Kidney capillary endothelial cell (primary cell): ENCODE measurements at regions not wholly inside any gene's neighbourhood (a gene's known extent, or its start where the extent isn't known, plus 50 kb on each side); places are given as distances from the start of the nearest gene placed in this dataset.

Experiments used
- DNase-seq: peaks from one replicate; pipeline ENCODE4 v3.0.0-alpha.2; 2018; ENCODE audit warnings: low spot score

DNA sequence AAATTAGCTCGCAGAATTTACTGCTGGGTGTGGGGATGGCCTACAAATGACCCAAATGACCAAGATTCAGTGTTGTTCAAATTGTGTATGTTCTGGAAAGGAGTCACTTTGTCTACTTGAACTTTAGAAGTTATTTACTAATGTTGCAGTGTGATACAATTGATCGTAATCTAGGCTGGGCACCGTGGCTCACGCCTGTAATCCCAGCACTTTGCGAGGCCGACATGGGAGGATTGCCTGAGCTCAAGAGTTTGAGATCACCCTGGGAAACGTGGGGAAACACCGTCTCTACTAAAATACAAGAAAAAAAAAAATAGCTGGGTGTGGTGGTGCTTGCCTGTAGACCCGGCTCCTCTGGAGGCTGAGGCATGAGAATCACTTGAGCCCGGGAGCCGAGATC lies 57.6 kb upstream of the TMPRSS2 start:
- no peak for DNase-seq

GRCh38 chr21:41564871-41565274 lies 56.9 kb upstream of the TMPRSS2 start:
- DNase-seq = peak; percentile 51

DNA sequence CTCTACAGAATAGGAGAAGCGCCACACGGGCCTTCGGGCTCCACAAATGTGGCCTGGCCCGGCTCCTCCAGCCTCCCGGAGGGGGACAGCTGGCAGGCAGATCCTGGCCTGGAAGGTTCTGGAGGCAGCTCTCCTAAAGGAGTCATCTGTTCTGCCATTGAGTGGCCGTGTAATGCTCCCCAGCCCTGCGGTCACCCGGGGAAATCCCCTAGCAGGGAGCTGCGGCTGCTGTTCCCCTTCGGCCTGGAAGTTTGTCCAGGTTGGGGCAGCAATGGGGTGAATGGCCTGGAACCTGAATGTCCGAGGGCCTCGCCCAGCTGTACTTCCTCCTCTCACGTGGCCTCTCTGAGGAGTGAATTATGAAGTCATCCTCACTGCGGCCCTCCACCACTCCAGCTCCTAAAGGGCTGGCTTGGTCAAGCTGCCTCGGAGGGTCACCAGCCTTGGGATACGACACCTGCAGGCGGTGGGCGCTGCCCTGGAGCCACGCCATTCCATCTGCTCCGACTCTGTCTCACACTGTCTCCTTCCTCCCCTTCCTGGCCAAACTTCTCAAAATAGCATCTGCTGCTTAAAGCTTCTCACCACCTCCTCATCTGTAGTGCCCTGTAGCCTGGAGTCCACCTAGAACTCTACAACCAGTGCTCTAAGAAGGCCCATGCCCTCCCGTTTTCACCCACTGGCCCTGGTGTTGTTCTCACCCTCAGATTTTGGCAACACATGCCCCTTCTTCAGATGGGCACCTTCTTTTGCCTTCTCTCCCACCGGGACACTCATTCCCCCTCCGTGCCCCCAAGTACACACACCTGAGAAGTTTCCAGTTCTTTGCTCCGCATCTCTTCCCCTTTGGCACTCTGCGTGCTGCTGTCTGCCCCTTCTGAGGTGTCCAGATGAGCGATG lies 54.4 kb upstream of the TMPRSS2 start:
- no peak for DNase-seq

GRCh38 chr21:41561701-41562100 lies 53.7 kb upstream of the TMPRSS2 start:
- no peak for DNase-seq

GRCh38 chr21:41560661-41561158 lies 52.8 kb upstream of the TMPRSS2 start:
- DNase-seq = no peak

DNA sequence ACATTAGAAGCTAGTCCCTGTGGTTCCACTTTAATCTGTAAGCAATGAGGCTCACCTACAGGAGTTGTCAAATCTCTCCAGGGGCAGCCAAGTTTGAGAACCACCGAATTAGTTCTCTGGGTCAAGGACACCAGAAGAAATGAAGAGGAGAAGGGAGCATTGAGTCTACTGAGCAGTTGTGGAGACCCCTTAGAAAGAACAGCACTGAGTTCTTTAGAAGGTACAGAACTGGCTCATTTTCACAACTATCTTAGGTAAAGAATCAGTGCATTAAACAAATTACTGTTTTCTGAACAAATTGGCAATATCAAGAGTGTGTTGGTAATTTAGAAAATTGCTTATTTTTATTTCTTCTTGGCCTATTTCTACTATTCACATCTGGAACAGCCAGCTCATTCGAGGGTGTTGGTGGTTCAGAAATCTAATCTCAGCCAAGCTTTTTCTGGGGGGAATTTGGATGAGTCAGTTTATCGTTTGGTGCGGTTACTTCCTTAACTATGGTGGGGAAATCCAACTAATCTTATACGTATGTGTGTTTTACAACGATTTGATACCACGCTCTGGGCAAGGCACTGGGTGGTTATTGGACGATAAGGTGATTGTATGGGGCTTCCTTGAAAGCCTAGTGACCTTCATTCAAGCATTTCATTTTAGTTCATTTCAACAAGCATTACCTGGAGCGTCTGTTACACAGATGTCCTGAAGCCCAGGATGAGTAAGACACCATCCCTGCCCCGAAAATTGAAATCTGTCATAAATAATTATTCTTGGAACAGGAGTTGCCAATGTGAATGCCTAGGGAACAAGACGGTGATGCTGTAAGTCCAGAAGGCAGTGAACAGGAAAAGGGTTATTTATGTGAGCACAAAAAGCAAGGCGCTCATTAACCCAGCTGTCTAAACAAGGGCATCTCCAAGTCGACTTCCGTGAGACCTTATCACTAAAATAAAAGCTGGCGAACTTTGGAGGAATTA lies 52.0 kb upstream of the TMPRSS2 start:
- no peak for DNase-seq

DNA sequence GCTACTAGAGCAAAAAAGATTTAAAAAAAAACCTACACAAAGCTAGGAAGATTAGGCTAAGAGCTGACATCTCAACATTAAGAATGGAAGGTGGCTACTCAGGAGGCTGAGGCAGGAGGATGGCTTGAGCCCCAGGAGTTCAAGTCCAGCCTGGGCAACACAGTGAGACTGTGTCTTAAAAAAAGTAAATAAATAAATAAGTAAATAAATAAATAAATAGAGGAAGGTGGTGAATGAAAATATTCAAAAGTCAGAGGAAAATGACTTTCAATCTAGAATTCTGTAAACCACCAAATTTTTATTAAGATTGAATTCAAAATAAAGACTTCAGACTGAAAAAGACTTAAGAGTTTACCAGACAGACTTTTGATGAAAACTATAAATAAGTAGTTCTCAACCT lies 50.9 kb upstream of the TMPRSS2 start:
- DNase-seq = no peak

GRCh38 chr21:41557884-41558283 lies 49.9 kb upstream of the TMPRSS2 start:
- DNase-seq = no peak
